SU-DHL-6 (cell line): ENCODE measurements at regions not wholly inside any gene's neighbourhood (a gene's known extent, or its start where the extent isn't known, plus 50 kb on each side); places are given as distances from the start of the nearest gene placed in this dataset.

Experiments used
- CTCF ChIP-seq: fragments of 200-600 bp; sonication (generic); IDR thresholded peaks from one replicate; pipeline ENCODE4 v1.5.1; 2017; ENCODE audit warnings: antibody characterized with exemption, mild to moderate bottlenecking, low read length, moderate library complexity; ENCODE audit not compliant: insufficient read depth, poor library complexity, severe bottlenecking
- EZH2phosphoT487 ChIP-seq: fragments of 200-600 bp; sonication (generic), shearing (Covaris generic); conservative IDR thresholded peaks from 2 replicates; pipeline ENCODE4 v1.6.1; 2018; ENCODE audit warnings: mild to moderate bottlenecking, antibody characterized with exemption, low read length, moderate library complexity, mixed read lengths

GRCh38 chr2:221097949-221098348, 474.2 kb downstream of the EPHA4 start:
- no peak for TF ChIP-seq CTCF
- no peak for TF ChIP-seq EZH2phosphoT487
